Stimulated activated CD8-positive, alpha-beta memory T cell treated with anti-CD3 and anti-CD28 coated beads, Interleukin-15, amount 100 ng/mL, for 1 hour (primary cell): ENCODE measurements at regions not wholly inside any gene's neighbourhood (a gene's known extent, or its start where the extent isn't known, plus 50 kb on each side); places are given as distances from the start of the nearest gene placed in this dataset.

Source experiments
- DNase-seq: peaks from one replicate; pipeline ENCODE4 v3.0.0-alpha.2; 2020; ENCODE audit warnings: low read depth

GRCh38 chr2:22491442-22491841, 893.5 kb upstream of the KLHL29 start:
- DNase-seq = no peak

DNA sequence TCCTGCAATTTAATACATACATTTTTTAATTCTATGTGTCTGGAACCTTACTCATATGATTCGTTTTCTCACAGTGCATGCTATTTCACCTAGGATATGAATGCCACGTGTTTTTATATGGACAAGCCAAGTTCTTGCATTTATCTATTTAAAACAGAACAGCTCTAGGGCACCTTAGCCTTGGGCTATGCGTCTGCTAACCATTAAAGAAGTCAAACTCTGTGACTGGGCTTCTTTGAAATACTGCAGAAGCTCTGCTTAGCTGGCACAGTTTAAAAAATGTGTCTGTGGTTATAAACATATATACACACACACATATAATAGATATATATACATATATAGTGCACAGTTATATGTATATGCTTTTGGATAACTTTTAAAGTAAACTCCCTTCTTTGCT, 890.8 kb upstream of the KLHL29 start:
- no peak for DNase-seq

GRCh38 chr2:22497064-22497463, 887.9 kb upstream of the KLHL29 start:
- DNase-seq = no peak

DNA sequence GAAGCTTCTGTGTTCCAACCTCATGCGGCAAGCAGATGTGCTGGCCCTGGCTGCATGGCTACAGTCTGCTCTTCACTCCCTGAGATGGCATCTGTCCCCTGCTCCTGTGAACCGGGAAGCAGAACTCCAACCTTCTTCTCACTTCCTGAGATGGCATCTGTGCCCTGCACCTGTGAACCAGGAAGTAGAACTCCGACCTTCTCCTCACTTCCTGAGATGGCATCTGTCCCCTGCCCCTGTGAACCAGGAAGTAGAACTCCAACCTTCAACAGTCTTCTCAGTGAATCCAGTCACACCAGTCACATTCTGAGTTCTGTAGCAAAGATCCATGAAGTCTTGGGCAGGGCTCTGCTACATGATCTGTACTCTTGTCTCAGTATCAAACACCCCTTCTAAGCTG, 887.2 kb upstream of the KLHL29 start:
- no peak for DNase-seq

DNA sequence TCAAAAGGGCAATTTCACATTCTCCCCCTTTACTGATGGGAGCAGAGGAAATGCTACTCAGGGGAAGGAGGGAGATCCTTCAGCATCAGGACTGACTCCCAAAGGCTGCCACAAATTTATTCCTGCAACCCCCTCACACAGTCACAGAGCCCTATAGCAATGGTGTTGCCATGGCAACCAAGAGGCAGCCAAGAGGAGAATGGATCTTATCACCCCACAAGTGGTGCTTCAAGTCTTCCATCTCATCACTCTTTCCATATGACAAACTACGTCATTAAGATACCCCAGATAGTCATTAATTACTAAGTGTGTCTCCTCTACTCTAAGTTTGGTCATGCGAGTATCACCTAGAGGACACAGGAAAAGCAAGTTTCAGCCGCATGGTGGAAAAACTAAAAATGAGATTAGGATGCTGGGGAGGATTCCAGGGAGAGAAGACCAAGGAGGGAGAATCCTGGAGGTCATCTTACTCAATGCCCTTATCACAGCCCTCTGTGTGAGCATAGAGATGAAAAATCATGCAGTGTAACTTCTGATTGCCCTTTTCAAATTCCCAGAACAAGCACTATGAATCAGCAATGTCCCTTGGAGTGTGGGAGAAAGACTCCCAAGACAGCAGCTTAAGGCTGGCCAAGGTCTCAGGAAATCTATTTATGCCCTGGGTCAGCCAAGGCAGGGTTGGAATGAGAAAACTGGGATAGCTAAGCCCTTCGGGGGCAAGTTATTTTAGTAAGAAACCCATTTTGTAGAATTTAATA, 885.7 kb upstream of the KLHL29 start:
- no peak for DNase-seq

DNA sequence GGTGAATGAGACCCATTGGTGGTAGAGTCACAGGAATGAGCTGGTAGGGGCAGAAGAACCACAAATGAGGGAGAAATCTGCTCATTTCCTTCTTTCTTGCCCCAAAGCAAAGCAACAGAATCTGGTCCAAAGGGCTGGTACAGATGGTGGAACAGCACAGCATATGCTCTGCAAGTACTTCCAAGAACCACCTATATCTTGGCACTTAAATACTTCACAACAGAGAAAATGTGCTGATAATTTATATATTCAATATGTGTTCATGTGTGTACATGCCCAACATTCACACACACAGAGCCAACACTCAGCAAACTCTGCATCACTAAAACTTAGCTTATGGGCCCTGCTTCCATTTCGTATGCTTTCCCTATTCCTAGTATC, 884.4 kb upstream of the KLHL29 start:
- DNase-seq = no peak

GRCh38 chr2:22501851-22502250, 883.1 kb upstream of the KLHL29 start:
- DNase-seq = no peak

DNA sequence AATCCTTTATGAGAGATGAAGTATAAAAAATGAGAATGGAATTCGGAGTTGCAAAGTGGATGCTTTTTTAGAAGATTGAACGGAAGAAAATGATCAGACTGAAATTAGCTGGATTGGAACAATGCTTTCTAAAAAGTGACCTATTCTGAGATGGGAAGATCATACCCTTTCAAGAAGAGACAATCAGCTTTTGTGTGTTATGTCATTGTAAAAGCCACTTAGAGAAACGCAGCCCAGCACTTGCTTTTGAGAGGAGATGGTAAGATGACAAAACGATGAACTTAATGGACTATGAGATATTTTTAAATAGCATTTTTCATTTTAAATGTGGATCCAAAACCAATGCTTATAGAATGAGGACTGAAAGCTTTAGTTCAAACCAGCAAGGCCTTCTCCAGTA, 871.4 kb upstream of the KLHL29 start:
- DNase-seq = no peak

DNA sequence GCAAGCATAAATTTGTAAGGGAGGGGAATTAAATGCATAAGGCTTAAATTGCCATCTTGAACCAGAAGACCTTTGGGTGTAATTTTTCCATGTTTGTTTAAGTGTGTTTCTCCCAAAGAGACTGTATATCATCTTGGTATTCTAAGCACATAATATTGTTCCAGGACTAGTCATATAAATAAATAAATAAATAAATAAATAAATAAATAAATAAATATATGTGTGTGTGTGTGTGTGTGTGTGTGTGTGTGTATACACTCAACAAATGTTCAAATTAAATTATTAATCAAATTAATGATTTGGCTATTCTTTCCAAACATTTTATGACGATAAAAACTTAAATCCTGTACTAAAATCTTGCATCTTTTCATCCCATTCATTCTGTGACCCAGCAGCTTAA, 867.8 kb upstream of the KLHL29 start:
- no peak for DNase-seq

DNA sequence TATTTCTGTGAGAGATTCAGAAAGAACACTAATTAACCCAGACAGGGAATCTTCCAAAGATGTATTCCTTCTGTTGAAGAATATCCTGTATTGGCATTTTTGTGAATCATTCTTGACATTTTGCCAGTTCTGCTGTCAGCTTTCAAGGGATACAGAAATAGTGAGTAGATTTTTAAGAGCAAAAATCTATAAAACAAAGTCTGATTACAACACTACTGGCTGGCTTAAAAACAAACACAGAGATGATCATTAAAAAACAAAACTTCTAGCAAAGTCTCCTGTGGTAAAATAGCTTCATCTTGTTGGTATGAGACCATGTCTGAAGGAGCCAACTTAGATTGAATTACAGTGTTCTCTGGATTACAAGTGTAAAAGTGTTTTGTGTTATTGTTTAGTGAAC, 866.3 kb upstream of the KLHL29 start:
- no peak for DNase-seq

DNA sequence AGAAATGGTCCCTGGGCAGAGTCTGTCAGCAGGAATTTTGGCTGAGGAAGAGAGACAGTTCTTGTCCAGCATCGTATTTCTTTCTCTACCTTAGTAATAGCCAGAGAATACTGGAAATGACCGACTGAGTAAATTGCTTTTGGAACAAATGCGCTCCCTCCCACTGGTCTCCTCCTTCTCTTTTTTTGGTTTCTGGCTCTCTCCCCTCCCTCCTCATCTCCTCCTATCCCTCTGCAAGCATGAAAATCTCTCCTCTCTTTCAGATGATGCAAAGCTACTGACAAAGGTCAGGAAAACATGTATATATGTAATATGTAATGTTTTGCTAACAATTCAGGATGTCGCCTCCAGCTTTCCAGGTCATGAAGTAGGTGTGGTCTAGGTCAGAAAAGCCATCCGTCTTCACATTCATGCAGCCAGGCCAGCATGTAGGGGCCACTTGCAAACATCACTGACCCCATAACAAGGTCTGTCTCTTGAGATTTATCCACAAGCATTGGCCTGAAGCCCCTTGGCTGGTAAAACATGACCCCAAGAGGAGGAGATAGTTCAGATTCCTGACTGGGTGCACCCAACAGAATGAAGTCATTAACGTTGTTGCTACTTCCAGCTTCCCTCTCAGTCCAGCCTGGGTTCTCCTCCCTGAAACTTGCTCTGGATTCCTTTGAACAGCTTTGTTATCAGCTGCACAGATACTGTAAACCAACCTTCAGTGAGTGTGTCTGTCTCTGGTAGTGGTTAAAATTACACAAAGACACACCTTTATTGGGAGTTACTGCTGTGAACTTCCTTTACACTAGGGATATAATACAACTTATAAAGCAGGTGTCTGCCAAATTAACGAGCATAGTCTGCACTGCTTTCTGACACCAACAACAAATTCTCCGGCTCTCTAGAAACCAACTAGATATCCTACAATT, 864.4 kb upstream of the KLHL29 start:
- no peak for DNase-seq

GRCh38 chr2:22521620-22522019, 863.4 kb upstream of the KLHL29 start:
- DNase-seq = no peak

- no peak for DNase-seq
These were observed 859.3 kb upstream of the KLHL29 start for GRCh38 chr2:22525681-22526080.

- no peak for DNase-seq
These were observed 854.8 kb upstream of the KLHL29 start for GRCh38 chr2:22530131-22530530.

GRCh38 chr2:22536133-22536532, 848.8 kb upstream of the KLHL29 start:
- DNase-seq = no peak

- no peak for DNase-seq
These were observed 830.5 kb upstream of the KLHL29 start for GRCh38 chr2:22554453-22554852.

GRCh38 chr2:22557406-22557805, 827.6 kb upstream of the KLHL29 start:
- DNase-seq = no peak

- no peak for DNase-seq
These were observed 825.0 kb upstream of the KLHL29 start for GRCh38 chr2:22560021-22560420.

DNA sequence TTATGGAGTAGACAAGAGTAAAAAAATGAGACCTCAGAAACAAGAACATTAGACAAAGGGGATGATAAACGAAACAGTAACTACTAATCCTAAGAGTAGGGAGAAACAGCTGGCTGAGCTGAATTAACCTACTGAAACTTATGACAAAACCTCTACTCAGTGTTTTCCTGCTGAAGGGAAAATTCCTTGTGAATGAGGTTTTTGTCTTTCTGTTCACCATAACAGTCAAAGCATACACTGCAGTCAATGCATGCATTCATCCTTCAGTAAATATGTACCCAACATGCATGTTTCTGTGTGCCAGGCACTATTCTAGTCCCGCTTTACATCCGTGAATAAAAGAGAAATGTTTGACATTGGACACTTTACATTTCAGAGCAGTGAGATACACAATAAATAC, 805.6 kb upstream of the KLHL29 start:
- no peak for DNase-seq

- no peak for DNase-seq
These were observed 802.9 kb upstream of the KLHL29 start for GRCh38 chr2:22582107-22582506.

DNA sequence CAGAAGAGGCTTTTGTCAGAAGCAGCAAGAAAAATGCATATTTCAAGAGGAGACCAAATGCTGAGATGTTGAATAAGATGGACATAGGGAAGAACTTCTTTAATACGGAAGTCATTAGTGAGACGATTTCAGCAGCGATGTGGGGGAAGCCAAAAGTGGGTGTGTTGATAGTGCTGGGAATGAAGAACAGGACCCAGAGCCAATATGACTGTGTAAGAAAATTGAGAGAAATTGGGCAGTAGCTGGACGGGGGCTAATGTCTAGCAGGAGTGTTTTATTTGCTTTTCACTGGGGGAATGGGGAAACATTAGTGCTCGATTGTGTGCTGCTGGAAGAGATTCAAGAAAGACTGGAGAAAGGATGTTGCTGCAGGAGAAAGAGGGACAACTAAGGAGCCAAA, 788.7 kb upstream of the KLHL29 start:
- DNase-seq = no peak

- DNase-seq = no peak
These were observed 784.8 kb upstream of the KLHL29 start for GRCh38 chr2:22600156-22600555.

DNA sequence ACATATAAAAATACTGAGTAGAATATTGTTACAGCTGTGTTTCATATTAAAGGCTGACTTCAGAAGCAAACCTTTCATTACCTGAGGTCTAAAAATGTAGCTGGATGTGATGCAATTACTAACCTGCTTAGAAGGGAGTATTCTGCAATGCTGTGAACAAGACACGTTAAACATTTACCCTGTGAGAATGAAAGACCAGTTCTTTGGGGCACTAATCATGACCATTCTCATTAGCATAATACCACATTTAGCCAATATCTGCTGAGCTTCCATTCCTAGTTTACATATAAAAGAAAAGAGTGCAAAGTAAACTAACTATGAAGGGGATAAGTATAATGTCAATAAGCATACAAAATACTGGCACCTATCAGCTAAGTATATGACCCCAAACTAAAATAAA, 784.0 kb upstream of the KLHL29 start:
- no peak for DNase-seq

- DNase-seq = no peak
These were observed 780.8 kb upstream of the KLHL29 start for GRCh38 chr2:22604136-22604535.
